Fibroblast of pulmonary artery (primary cell): ENCODE measurements at regions not wholly inside any gene's neighbourhood (a gene's known extent, or its start where the extent isn't known, plus 50 kb on each side); places are given as distances from the start of the nearest gene placed in this dataset.

Experiments used
- DNase-seq: peaks from one replicate; pipeline ENCODE4 v3.0.0-alpha.2; 2010; ENCODE audit warnings: low read depth
- H3K4me3 ChIP-seq: replicated peaks from 2 replicates; pipeline ENCODE4 v1.5.1; 2011; ENCODE audit warnings: low read depth, mild to moderate bottlenecking, control low read depth, low read length, moderate library complexity
- TF ChIP-seq, protein P1 (sequence below): IDR thresholded peaks from 2 replicates; pipeline ENCODE4 v1.5.1; 2011; ENCODE audit warnings: mild to moderate bottlenecking, control low read depth, low read length, inconsistent platforms; ENCODE audit errors: missing control alignments

- TF ChIP-seq, protein P1, sequence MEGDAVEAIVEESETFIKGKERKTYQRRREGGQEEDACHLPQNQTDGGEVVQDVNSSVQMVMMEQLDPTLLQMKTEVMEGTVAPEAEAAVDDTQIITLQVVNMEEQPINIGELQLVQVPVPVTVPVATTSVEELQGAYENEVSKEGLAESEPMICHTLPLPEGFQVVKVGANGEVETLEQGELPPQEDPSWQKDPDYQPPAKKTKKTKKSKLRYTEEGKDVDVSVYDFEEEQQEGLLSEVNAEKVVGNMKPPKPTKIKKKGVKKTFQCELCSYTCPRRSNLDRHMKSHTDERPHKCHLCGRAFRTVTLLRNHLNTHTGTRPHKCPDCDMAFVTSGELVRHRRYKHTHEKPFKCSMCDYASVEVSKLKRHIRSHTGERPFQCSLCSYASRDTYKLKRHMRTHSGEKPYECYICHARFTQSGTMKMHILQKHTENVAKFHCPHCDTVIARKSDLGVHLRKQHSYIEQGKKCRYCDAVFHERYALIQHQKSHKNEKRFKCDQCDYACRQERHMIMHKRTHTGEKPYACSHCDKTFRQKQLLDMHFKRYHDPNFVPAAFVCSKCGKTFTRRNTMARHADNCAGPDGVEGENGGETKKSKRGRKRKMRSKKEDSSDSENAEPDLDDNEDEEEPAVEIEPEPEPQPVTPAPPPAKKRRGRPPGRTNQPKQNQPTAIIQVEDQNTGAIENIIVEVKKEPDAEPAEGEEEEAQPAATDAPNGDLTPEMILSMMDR, result no peak
- no peak overlapping the region for H3K4me3 ChIP-seq
- no peak for DNase-seq
Observed at GRCh38 chr4:66439508-66439907, 769.2 kb upstream of the EPHA5 start.

DNA sequence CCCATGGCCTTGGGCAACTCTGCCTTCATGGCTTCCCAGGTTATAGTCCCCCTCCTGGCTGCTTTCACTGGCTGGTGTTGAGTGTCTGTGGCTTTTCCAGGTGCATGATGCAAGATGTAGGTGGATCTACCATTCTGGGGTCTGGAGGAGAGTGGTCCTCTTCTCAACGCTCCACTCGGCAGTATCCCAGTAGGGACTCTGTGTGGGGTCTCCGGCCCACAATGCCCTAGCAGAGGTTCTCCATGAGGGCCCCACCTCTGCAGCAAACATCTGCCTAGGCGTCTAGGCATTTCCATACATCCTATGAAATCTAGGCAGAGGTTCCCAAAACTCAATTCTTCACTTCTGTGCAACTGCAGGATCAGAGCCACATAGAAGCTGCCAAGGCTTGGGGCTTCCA lies 763.4 kb upstream of the EPHA5 start:
- no peak for DNase-seq
- TF ChIP-seq, protein P1, result no peak
- H3K4me3 ChIP-seq, result no peak overlapping the region

DNA sequence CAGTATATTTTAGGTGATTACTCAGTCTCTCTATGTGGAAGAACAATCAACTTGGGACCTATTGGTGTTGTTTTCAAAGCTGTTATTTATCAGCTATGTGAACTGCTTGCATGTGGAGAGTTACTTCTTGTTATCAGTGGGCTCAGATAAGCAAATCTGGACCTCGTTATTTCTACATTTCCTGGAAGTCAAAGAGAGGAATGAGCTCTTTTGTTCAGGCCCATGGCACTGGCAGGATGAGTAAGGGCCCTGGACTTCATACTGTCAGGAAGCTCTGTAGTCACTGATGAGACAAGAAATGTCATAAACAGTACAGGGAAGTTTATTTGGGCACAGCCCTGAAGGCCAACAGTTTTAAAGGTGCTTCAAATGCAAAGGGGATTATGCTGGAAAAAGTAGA lies 760.6 kb upstream of the EPHA5 start:
- peak; percentile 82 for DNase-seq
- TF ChIP-seq, protein P1, result no peak
- no peak overlapping the region for H3K4me3 ChIP-seq

- TF ChIP-seq, protein P1, result no peak
- H3K4me3 ChIP-seq, result no peak overlapping the region
- DNase-seq, result no peak
Observed at GRCh38 chr4:66429276-66429675, 759.0 kb upstream of the EPHA5 start.

GRCh38 chr4:66416425-66416824 lies 746.1 kb upstream of the EPHA5 start:
- TF ChIP-seq, protein P1, result no peak
- no peak for DNase-seq
- H3K4me3 ChIP-seq, result no peak overlapping the region

DNA sequence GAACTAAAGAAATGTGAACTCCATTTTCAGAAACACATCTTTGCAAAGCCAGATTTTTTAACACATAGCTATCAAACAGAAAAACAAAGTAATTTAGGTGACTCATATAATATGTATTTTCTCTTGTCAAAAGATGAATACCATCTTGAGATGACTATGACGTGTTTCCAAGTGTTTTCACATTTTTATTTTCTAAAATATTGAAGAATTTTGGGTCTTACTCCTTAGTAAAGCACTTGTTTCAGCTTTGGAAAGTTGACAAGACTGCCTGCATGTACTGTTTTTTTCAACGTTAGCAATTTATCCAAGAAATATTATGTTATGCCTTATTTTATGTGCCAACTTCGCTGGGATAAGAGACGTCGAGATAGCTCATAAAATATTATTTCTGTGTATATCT lies 733.9 kb upstream of the EPHA5 start:
- DNase-seq, result peak; percentile 36
- TF ChIP-seq, protein P1, result no peak
- H3K4me3 ChIP-seq, result no peak overlapping the region

DNA sequence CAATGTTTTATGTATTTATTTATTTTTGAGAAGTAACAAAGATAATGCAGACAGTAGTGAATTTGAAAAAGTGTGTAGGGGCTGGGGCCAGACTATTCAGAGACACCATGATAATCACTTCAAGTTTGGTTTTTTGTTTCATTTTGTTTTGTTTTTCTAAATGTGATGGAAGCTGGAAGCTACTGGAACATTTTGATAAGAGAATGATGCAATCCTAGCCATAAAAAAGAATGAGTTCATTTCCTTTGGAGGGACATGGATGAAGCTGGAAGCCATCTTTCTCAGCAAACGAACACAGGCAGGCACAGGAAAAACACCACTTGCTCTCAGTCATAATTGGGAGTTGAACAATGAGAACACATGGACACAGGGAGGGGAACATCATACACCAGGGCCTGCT lies 706.6 kb upstream of the EPHA5 start:
- TF ChIP-seq, protein P1, result no peak
- peak; percentile 72 for DNase-seq

More for the DNA sequence above, 706.6 kb upstream of the EPHA5 start:
- no peak overlapping the region for H3K4me3 ChIP-seq
